H1 (cell line): ENCODE measurements at regions not wholly inside any gene's neighbourhood (a gene's known extent, or its start where the extent isn't known, plus 50 kb on each side); places are given as distances from the start of the nearest gene placed in this dataset.

Experiments used
- CTCF ChIA-PET: fragments of 300-600 bp; sonication (Branson Sonifier 250); formaldehyde crosslinking; loops from one replicate; lab custom pipeline; 2021; ENCODE audit not compliant: partially characterized antibody; lab: Charles Lee
- POLR2A ChIA-PET: fragments of 300-600 bp; sonication (Branson Sonifier 250); formaldehyde crosslinking; loops from one replicate; lab custom pipeline; 2021; ENCODE audit warnings: inconsistent platforms; ENCODE audit not compliant: partially characterized antibody; lab: Charles Lee
- DNase-seq, 2 experiments: peaks; one replicate each; pipeline versions ENCODE4 v3.0.0 to v3.0.0-alpha.2; 2010 to 2022; ENCODE audit warnings: low spot score in 2 of 2, low read depth in 1 of 2, mixed read lengths in 1 of 2
- FAIRE-seq: peaks from 2 replicates; lab custom pipeline; 2011; peaks lifted over from hg19 to GRCh38; lab: Jason Lieb, UNC
- H2AFZ ChIP-seq: 2 replicates; pipeline ENCODE4 v1.8.1; 2012; ENCODE audit warnings: low read length, inconsistent platforms
- H2AK5ac ChIP-seq: 2 replicates; pipeline ENCODE4 v1.6.1; 2013; ENCODE audit warnings: low read depth, low read length
- H2BK120ac ChIP-seq: replicated peaks from 2 replicates; pipeline ENCODE3; 2013; ENCODE audit warnings: low read depth, low read length, inconsistent platforms
- H2BK12ac ChIP-seq: 2 replicates; pipeline ENCODE4 v1.6.1; 2013; ENCODE audit warnings: low read depth, low read length
- H2BK15ac ChIP-seq: 2 replicates; pipeline ENCODE4 v1.6.1; 2013; ENCODE audit warnings: low read length
- H2BK20ac ChIP-seq: 2 replicates; pipeline ENCODE4 v1.6.1; 2013; ENCODE audit warnings: low read length
- H2BK5ac ChIP-seq: 2 replicates; pipeline ENCODE4 v1.6.1; 2013; ENCODE audit warnings: low read depth, low read length
- H3K14ac ChIP-seq: 2 replicates; pipeline ENCODE4 v1.6.1; 2013; ENCODE audit warnings: inconsistent platforms; ENCODE audit not compliant: insufficient read length
- H3K18ac ChIP-seq: 2 replicates; pipeline ENCODE4 v1.6.1; 2013; ENCODE audit warnings: low read length; ENCODE audit errors: extremely low read depth
- H3K23ac ChIP-seq: 2 replicates; pipeline ENCODE4 v1.6.1; 2013; ENCODE audit warnings: inconsistent platforms; ENCODE audit not compliant: insufficient read length
- H3K23me2 ChIP-seq: 2 replicates; pipeline ENCODE4 v1.6.1; 2013; ENCODE audit warnings: low read depth, low read length
- H3K27ac ChIP-seq: 2 replicates; pipeline ENCODE4 v1.6.1; 2011; ENCODE audit warnings: low read depth, low read length, inconsistent platforms
- H3K27me3 ChIP-seq, 4 experiments: replicated peaks in 1 of 4; 1 replicate in 1 of 4; 2 replicates in 3 of 4; pipeline versions ENCODE4 v1.6.1 to v1.8.1; 2011 to 2013; ENCODE audit warnings: low read length in 3 of 4, mild to moderate bottlenecking in 3 of 4, inconsistent platforms in 2 of 4, mixed read lengths in 2 of 4, moderate library complexity in 1 of 4; ENCODE audit not compliant: control insufficient read depth in 3 of 4, insufficient read depth in 3 of 4; ENCODE audit errors: extremely low read depth in 1 of 4
- H3K36me3 ChIP-seq, 4 experiments: 2 replicates each; pipeline versions ENCODE4 v1.6.1 to v1.8.1; 2011 to 2013; ENCODE audit warnings: mild to moderate bottlenecking in 4 of 4, low read length in 3 of 4, moderate library complexity in 2 of 4, control low read depth in 1 of 4, inconsistent platforms in 1 of 4; ENCODE audit not compliant: insufficient read depth in 4 of 4, control insufficient read depth in 2 of 4
- H3K4ac ChIP-seq: replicated peaks from 2 replicates; pipeline ENCODE3; 2013; ENCODE audit warnings: low read length, low read depth, mixed read lengths, inconsistent platforms; ENCODE audit not compliant: insufficient read length
- H3K4me1 ChIP-seq, 4 experiments: replicated peaks in 1 of 4; 1 replicate in 1 of 4; 2 replicates in 3 of 4; pipeline versions ENCODE4 v1.6.1 to v1.8.1; 2011 to 2013; ENCODE audit warnings: low read length in 3 of 4, inconsistent platforms in 2 of 4, mixed read lengths in 1 of 4; ENCODE audit not compliant: insufficient read depth in 4 of 4, control insufficient read depth in 3 of 4
- H3K4me2 ChIP-seq, 2 experiments: 2 replicates each; pipeline versions ENCODE4 v1.6.1 to v1.8.1; 2011 to 2013; ENCODE audit warnings: low read depth in 2 of 2, low read length in 2 of 2, control low read depth in 1 of 2, inconsistent platforms in 1 of 2, mild to moderate bottlenecking in 1 of 2; ENCODE audit not compliant: insufficient read depth in 1 of 2
- H3K4me3 ChIP-seq, 4 experiments: fragments of 200-600, 300-600 bp in 1 of 4; sonication (generic), shearing (Covaris generic), sonication (Bioruptor Twin) in 1 of 4; 2 replicates each; pipeline versions ENCODE4 v1.5.1 to v1.8.1; 2011 to 2016; ENCODE audit warnings: low read length in 4 of 4, low read depth in 3 of 4, control low read depth in 2 of 4, inconsistent platforms in 2 of 4, mild to moderate bottlenecking in 2 of 4, mixed read lengths in 1 of 4, moderate library complexity in 1 of 4; ENCODE audit not compliant: insufficient read depth in 2 of 4; ENCODE audit errors: extremely low read depth in 1 of 4
- H3K56ac ChIP-seq: replicated peaks from 2 replicates; pipeline ENCODE3; 2013; ENCODE audit warnings: low read depth, mild to moderate bottlenecking, mixed read lengths, low read length, inconsistent platforms; ENCODE audit not compliant: insufficient read length
- H3K79me1 ChIP-seq: 2 replicates; pipeline ENCODE4 v1.6.1; 2013; ENCODE audit warnings: low read depth, low read length, control low read depth
- H3K79me2 ChIP-seq, 2 experiments: 2 replicates each; pipeline versions ENCODE4 v1.6.1 to v1.8.1; 2012 to 2013; ENCODE audit warnings: low read length in 2 of 2, mild to moderate bottlenecking in 2 of 2, inconsistent platforms in 1 of 2; ENCODE audit not compliant: insufficient read depth in 2 of 2, control insufficient read depth in 1 of 2
- H3K9ac ChIP-seq, 4 experiments: replicated peaks in 1 of 4; 1 replicate in 1 of 4; 2 replicates in 3 of 4; pipeline versions ENCODE4 v1.6.1 to v1.8.1; 2011 to 2013; ENCODE audit warnings: low read depth in 3 of 4, low read length in 3 of 4, control low read depth in 2 of 4, mild to moderate bottlenecking in 2 of 4, moderate library complexity in 2 of 4, inconsistent platforms in 1 of 4; ENCODE audit errors: extremely low read depth in 1 of 4
- H3K9me3 ChIP-seq, 2 experiments: 2 replicates each; pipeline versions ENCODE4 v1.6.1 to v1.8.1; 2012 to 2013; ENCODE audit warnings: mild to moderate bottlenecking in 2 of 2, moderate library complexity in 2 of 2, control low read depth in 1 of 2, inconsistent platforms in 1 of 2, low read depth in 1 of 2, low read length in 1 of 2, mixed read lengths in 1 of 2; ENCODE audit not compliant: insufficient read depth in 2 of 2
- H4K20me1 ChIP-seq, 2 experiments: replicated peaks in 1 of 2; 2 replicates each; pipeline versions ENCODE3 to v1.8.1; 2011 to 2013; ENCODE audit warnings: inconsistent platforms in 2 of 2, low read length in 2 of 2, mild to moderate bottlenecking in 1 of 2; ENCODE audit not compliant: insufficient read depth in 2 of 2, control insufficient read depth in 1 of 2
- H4K5ac ChIP-seq: 2 replicates; pipeline ENCODE4 v1.6.1; 2013; ENCODE audit warnings: low read length, low read depth, mixed read lengths, inconsistent platforms; ENCODE audit not compliant: insufficient read length
- H4K8ac ChIP-seq: 2 replicates; pipeline ENCODE4 v1.8.0; 2013; ENCODE audit warnings: mild to moderate bottlenecking, moderate library complexity, low read length, inconsistent platforms; ENCODE audit not compliant: insufficient read depth; ENCODE audit errors: extremely low read depth
- H4K91ac ChIP-seq: replicated peaks from 2 replicates; pipeline ENCODE3; 2013; ENCODE audit warnings: low read length, mixed read lengths, inconsistent platforms; ENCODE audit not compliant: insufficient read length
- JUN ChIP-seq: IDR thresholded peaks from 2 replicates; pipeline ENCODE4 v1.6.1; 2011; ENCODE audit warnings: low read depth, mild to moderate bottlenecking, improper control_type of control experiment, low read length
- WGBS, 2 experiments: shearing (Covaris generic) in 1 of 2; methylation state at CpG; one replicate each; pipeline versions ENCODE4 v1.1.6 to v1.1.7; 2013 to 2015; ENCODE audit warnings: low lambda C conversion rate in 2 of 2, mixed read lengths in 2 of 2, inconsistent platforms in 1 of 2, low coverage in 1 of 2, missing lambda C conversion rate in 1 of 2; ENCODE audit not compliant: insufficient replicate concordance in 2 of 2, insufficient coverage in 1 of 2, insufficient read length in 1 of 2; ENCODE audit errors: extremely low coverage in 1 of 2, missing lambda C conversion rate in 1 of 2; 5-methylcytosine and 5-hydroxymethylcytosine counted together

GRCh38 chr9:108665521-108666239 lies 190.1 kb downstream of the ACTL7B start:
- 0 out of 2 replicates have a peak overlapping the region, but pooled peaks have one; percentile 8 for H2AK5ac ChIP-seq
- FAIRE-seq (no peak), DNase-seq (no peak)
- no peak overlapping the region for H3K4me2 ChIP-seq
- H3K79me2 ChIP-seq = no peaks in the 10 kb centered on the region
- H2BK20ac ChIP-seq = no peak overlapping the region
- no peak overlapping the region for H3K4ac ChIP-seq
- no peak overlapping the region for H3K9ac ChIP-seq
- no peak overlapping the region for H4K8ac ChIP-seq
- H3K79me1 ChIP-seq = no peaks in the 10 kb centered on the region
- H2AFZ ChIP-seq = no peak overlapping the region
- no peak overlapping the region for H3K23ac ChIP-seq
- no peak overlapping the region for H2BK120ac ChIP-seq
- no peaks in the 10 kb centered on the region; a peak in 1 of 7 replicates for H3K27me3 ChIP-seq
- no peak overlapping the region for H3K56ac ChIP-seq
- ChIA-PET CTCF (interaction anchor here (0.6 to 2.8 kb wide), 5 partner anchors 96 to 1267 kb away, joined by 3 to 8 read pairs (median 4); no protein-coding TSS in a partner anchor), POLR2A (no interaction called here)
- no peak overlapping the region for H4K91ac ChIP-seq
- H4K5ac ChIP-seq = no peak overlapping the region
- no peaks in the 10 kb centered on the region for H4K20me1 ChIP-seq
- H3K36me3 ChIP-seq = no peaks in the 10 kb centered on the region; a peak in 1 of 8 replicates
- H3K18ac ChIP-seq = no peak overlapping the region
- no peak for TF ChIP-seq JUN
- no peak overlapping the region for H3K4me3 ChIP-seq
- peaks cover 9 to 12% of the 10 kb centered on the region in 2 experiments; a peak in 3 of 4 replicates for H3K9me3 ChIP-seq
- H2BK15ac ChIP-seq = no peak overlapping the region
- no peak overlapping the region for H2BK5ac ChIP-seq
- H3K14ac ChIP-seq = no peak overlapping the region
- 55% methylated on average over 4 of the region's 4 CpGs; no CpG with 5 or more reads in 1 of the 2 experiments for WGBS, 2 experiments
- H3K4me1 ChIP-seq = peaks cover 0 to 8% (median under 1%) of the 10 kb centered on the region in 4 experiments; a peak in 4 of 7 replicates
- H2BK12ac ChIP-seq = no peak overlapping the region
- H3K23me2 ChIP-seq = no peaks in the 10 kb centered on the region
- no peak overlapping the region for H3K27ac ChIP-seq
